ENCODE measurements at regions not wholly inside any gene's neighbourhood (a gene's known extent, or its start where the extent isn't known, plus 50 kb on each side); places are given as distances from the start of the nearest gene placed in this dataset.

DNA sequence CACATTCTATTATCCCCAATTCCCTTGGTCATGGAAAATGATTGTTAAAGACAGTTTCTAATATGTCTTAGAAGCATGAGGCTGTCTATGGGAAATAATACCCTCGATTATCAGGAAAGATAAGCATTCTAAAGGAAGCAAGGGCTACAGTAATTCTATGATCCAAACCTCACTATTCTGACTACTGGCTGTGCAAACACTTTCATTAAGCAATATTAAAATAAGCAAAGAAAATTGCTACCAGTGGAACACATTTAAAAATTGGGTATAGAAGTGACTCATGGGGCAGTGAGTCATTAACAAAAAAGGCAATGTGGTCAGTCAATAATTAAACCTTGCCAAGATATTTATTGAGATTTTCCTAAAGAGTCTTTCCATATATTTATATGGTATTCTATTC lies 1415.2 kb upstream of the TENM4 start:
- H4K20me1 ChIP-seq (ENCODE audit: control insufficient read depth, insufficient read depth, insufficient read length), result no peaks in the 10 kb centered on the region
- H4K91ac ChIP-seq (ENCODE audit: insufficient read length, low read depth, low read length), result no peak overlapping the region
- no peak overlapping the region for H2BK12ac ChIP-seq (ENCODE audit: insufficient read length, low read depth, low read length)
- H2AK5ac ChIP-seq (ENCODE audit: insufficient read length, low read length), result no peak overlapping the region
- H3K18ac ChIP-seq (ENCODE audit: insufficient read length, low read depth, low read length), result no peak overlapping the region
- no peak overlapping the region for H3K56ac ChIP-seq (ENCODE audit: insufficient read length, low read depth, low read length)
- H3K27ac Mint-ChIP-seq, result no peak overlapping the region
- H3K23ac ChIP-seq (ENCODE audit: insufficient read length, low read depth, low read length), result no peak overlapping the region
- H3K4ac ChIP-seq (ENCODE audit: low read depth, low read length), result no peak overlapping the region
- no peak overlapping the region for H2BK15ac ChIP-seq (ENCODE audit: low read depth, low read length)
- H2BK20ac ChIP-seq (ENCODE audit: low read depth, low read length, poor library complexity, severe bottlenecking), result no peak overlapping the region
- H3K4me1 ChIP-seq (ENCODE audit: insufficient read depth, low read length), result no peaks in the 10 kb centered on the region
- H3K14ac ChIP-seq (ENCODE audit: insufficient read depth, low read length), result no peak overlapping the region
- H2BK120ac ChIP-seq (ENCODE audit: low read depth, low read length, poor library complexity, severe bottlenecking), result no peak overlapping the region
- no peaks in the 10 kb centered on the region for H3K9me3 ChIP-seq (ENCODE audit: control insufficient read depth, low read depth, low read length)
- H3K27ac ChIP-seq (ENCODE audit: insufficient read length, low read depth, low read length), result no peak overlapping the region
- H3K4me2 ChIP-seq (ENCODE audit: insufficient read depth, insufficient read length, low read length), result no peak overlapping the region
- H3K36me3 Mint-ChIP-seq (ENCODE audit: insufficient read depth in 1 of 3, low read depth in 3 of 3), result no peaks in the 10 kb centered on the region
- no peaks in the 10 kb centered on the region for H3K27me3 Mint-ChIP-seq (ENCODE audit: low read depth)
- no peak overlapping the region for H3T11ph ChIP-seq (ENCODE audit: low read length)
- H3K79me1 ChIP-seq (ENCODE audit: insufficient read depth, low read depth, low read length, poor library complexity, severe bottlenecking), result no peaks in the 10 kb centered on the region
- no peaks in the 10 kb centered on the region for H3K23me2 ChIP-seq (ENCODE audit: insufficient read length, low read depth, low read length, poor library complexity, severe bottlenecking)
- H4K8ac ChIP-seq (replicated peaks; ENCODE audit: insufficient read length, low read depth, low read length), result no peak overlapping the region
- no peak overlapping the region for H3K9ac ChIP-seq (ENCODE audit: extremely low read depth, insufficient read length, low read length)
- H2AFZ ChIP-seq (ENCODE audit: low read length), result no peak overlapping the region
- peaks cover 13 to 20% of the 10 kb centered on the region in 2 experiments for H3K4me1 Mint-ChIP-seq
- WGBS (ENCODE audit: extremely low coverage, insufficient read length, low lambda C conversion rate), result no CpG with 5 or more reads among the region's 1 CpG
- H4K5ac ChIP-seq (ENCODE audit: insufficient read length, low read depth, low read length), result no peak overlapping the region
- H2BK5ac ChIP-seq (ENCODE audit: insufficient read length, low read length), result no peak overlapping the region
- H3K9me3 Mint-ChIP-seq, result no peaks in the 10 kb centered on the region; a peak in 1 of 5 replicates
- no peaks in the 10 kb centered on the region for H3K79me2 ChIP-seq (ENCODE audit: insufficient read depth, low read length)
- TF ChIP-seq CTCF (conservative IDR thresholded peaks at IDR 0.05), result no peak
- DNase-seq, result no peak
- no peaks in the 10 kb centered on the region for H3K27me3 ChIP-seq (ENCODE audit: insufficient read depth, low read length)
- no peak overlapping the region for H3K4me3 Mint-ChIP-seq

Measured in H9 (cell line).